ENCODE measurements at regions not wholly inside any gene's neighbourhood (a gene's known extent, or its start where the extent isn't known, plus 50 kb on each side); places are given as distances from the start of the nearest gene placed in this dataset.

- DNase-seq (ENCODE audit: low read depth in 2 of 2, low spot score in 1 of 2) = no peak
Observed at GRCh38 chr6:153645326-153645725, 393.7 kb upstream of the OPRM1 start.

GRCh38 chr6:153644000-153644399, 395.0 kb upstream of the OPRM1 start:
- DNase-seq (ENCODE audit: low read depth in 2 of 2, low spot score in 1 of 2) = no peak

GRCh38 chr6:153634416-153634815, 404.6 kb upstream of the OPRM1 start:
- no peak for DNase-seq (ENCODE audit: low read depth in 2 of 2, low spot score in 1 of 2)

- no peak for DNase-seq (ENCODE audit: low read depth in 2 of 2, low spot score in 1 of 2)
Observed at GRCh38 chr6:153625089-153625488, 414.0 kb upstream of the OPRM1 start.

- no peak for DNase-seq (ENCODE audit: low read depth in 2 of 2, low spot score in 1 of 2)
Observed at GRCh38 chr6:153624528-153624927, 414.5 kb upstream of the OPRM1 start.

GRCh38 chr6:153623496-153623895, 415.5 kb upstream of the OPRM1 start:
- DNase-seq (ENCODE audit: low read depth in 2 of 2, low spot score in 1 of 2) = no peak

- DNase-seq (ENCODE audit: low read depth in 2 of 2, low spot score in 1 of 2) = no peak
Observed at GRCh38 chr6:153621491-153621890, 417.5 kb upstream of the OPRM1 start.

GRCh38 chr6:153621070-153621469, 418.0 kb upstream of the OPRM1 start:
- no peak for DNase-seq (ENCODE audit: low read depth in 2 of 2, low spot score in 1 of 2)

GRCh38 chr6:153618371-153619322, 420.4 kb upstream of the OPRM1 start:
- no peak for DNase-seq (ENCODE audit: low read depth in 2 of 2, low spot score in 1 of 2)

GRCh38 chr6:153616506-153616905, 422.5 kb upstream of the OPRM1 start:
- DNase-seq (ENCODE audit: low read depth in 2 of 2, low spot score in 1 of 2) = no peak

GRCh38 chr6:153613719-153614455, 425.2 kb upstream of the OPRM1 start:
- no peak for DNase-seq (ENCODE audit: low read depth in 2 of 2, low spot score in 1 of 2)

- DNase-seq (ENCODE audit: low read depth in 2 of 2, low spot score in 1 of 2) = no peak
Observed at GRCh38 chr6:153602401-153602800, 436.6 kb upstream of the OPRM1 start.

GRCh38 chr6:153599901-153600300, 439.1 kb upstream of the OPRM1 start:
- DNase-seq (ENCODE audit: low read depth in 2 of 2, low spot score in 1 of 2) = no peak

GRCh38 chr6:153595903-153596302, 443.1 kb upstream of the OPRM1 start:
- no peak for DNase-seq (ENCODE audit: low read depth in 2 of 2, low spot score in 1 of 2)

- no peak for DNase-seq (ENCODE audit: low read depth in 2 of 2, low spot score in 1 of 2)
Observed at GRCh38 chr6:153594871-153595270, 444.2 kb upstream of the OPRM1 start.

- DNase-seq (ENCODE audit: low read depth in 2 of 2, low spot score in 1 of 2) = no peak
Observed at GRCh38 chr6:153591159-153591558, 447.9 kb upstream of the OPRM1 start.

- no peak for DNase-seq (ENCODE audit: low read depth in 2 of 2, low spot score in 1 of 2)
Observed at GRCh38 chr6:153590411-153590810, 448.6 kb upstream of the OPRM1 start.

- DNase-seq (ENCODE audit: low read depth in 2 of 2, low spot score in 1 of 2) = no peak
Observed at GRCh38 chr6:153588330-153588729, 450.7 kb upstream of the OPRM1 start.

GRCh38 chr6:153583685-153584084, 452.6 kb upstream of the RGS17 start:
- no peak for DNase-seq (ENCODE audit: low read depth in 2 of 2, low spot score in 1 of 2)

- DNase-seq (ENCODE audit: low read depth in 2 of 2, low spot score in 1 of 2) = no peak
Observed at GRCh38 chr6:153580776-153581175, 449.7 kb upstream of the RGS17 start.

GRCh38 chr6:153575528-153575927, 444.4 kb upstream of the RGS17 start:
- no peak for DNase-seq (ENCODE audit: low read depth in 2 of 2, low spot score in 1 of 2)

GRCh38 chr6:153574231-153574630, 443.1 kb upstream of the RGS17 start:
- no peak for DNase-seq (ENCODE audit: low read depth in 2 of 2, low spot score in 1 of 2)

Data from stimulated activated CD8-positive, alpha-beta memory T cell treated with anti-CD3 and anti-CD28 coated beads, Interleukin-4, amount 100 ng/mL, for 1 hour (primary cell).